SJSA1 (cell line): ENCODE measurements at regions not wholly inside any gene's neighbourhood (a gene's known extent, or its start where the extent isn't known, plus 50 kb on each side); places are given as distances from the start of the nearest gene placed in this dataset.
"Not testable (repeated sequence)": the region's sequence is repeated elsewhere in the genome, so short reads cannot be mapped to it uniquely, and the experiment has no call there.

ENCODE experiments used
- DNase-seq, 2 experiments: peaks; one replicate each; pipeline ENCODE4 v3.0.0-alpha.2; 2015 to 2020; ENCODE audit warnings: low spot score in 2 of 2, low read depth in 1 of 2
- H3K27ac ChIP-seq: fragments of 250-450 bp; sonication (Bioruptor Pico); 2 replicates; pipeline ENCODE4 v1.5.1; 2020; ENCODE audit warnings: mild to moderate bottlenecking, moderate library complexity
- H3K27me3 ChIP-seq: fragments of 250-450 bp; sonication (Bioruptor Pico); replicated peaks from 2 replicates; pipeline ENCODE4 v1.5.1; 2020; ENCODE audit warnings: mild to moderate bottlenecking, moderate library complexity
- H3K36me3 ChIP-seq: fragments of 250-450 bp; sonication (Bioruptor Pico); 2 replicates; pipeline ENCODE4 v1.5.1; 2020; ENCODE audit warnings: mild to moderate bottlenecking
- H3K4me1 ChIP-seq: fragments of 250-450 bp; sonication (Bioruptor Pico); replicated peaks from 2 replicates; pipeline ENCODE4 v1.6.1; 2021; ENCODE audit warnings: mild to moderate bottlenecking
- H3K4me3 ChIP-seq: fragments of 250-450 bp; sonication (Bioruptor Pico); 2 replicates; pipeline ENCODE4 v1.5.1; 2020; ENCODE audit warnings: mild to moderate bottlenecking
- H3K9me3 ChIP-seq: fragments of 250-450 bp; sonication (Bioruptor Pico); replicated peaks from 2 replicates; pipeline ENCODE4 v1.5.1; 2020; ENCODE audit warnings: mild to moderate bottlenecking

DNA sequence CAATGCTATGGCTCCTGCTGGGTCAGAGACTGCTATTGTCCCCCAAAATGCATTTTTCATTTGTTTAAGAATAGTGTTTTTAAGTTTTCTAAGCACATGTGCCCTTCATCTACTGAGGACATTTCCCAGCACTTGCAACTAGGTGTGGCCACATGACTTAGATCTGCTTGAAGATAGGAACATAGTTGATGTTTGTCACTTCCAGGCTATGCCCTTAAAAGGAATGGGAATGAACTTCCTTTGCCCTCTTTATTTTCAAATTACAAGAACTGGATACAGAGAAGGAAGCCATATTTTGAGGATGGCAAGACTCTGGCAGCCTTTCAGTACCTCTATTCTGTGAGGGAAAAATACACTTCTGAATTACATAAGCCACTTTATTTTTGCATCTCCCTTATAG lies 203.0 kb upstream of the TFAP2D start:
- H3K27ac ChIP-seq: no peak overlapping the region
- no peak overlapping the region for H3K4me3 ChIP-seq
- no peaks in the 10 kb centered on the region for H3K9me3 ChIP-seq
- H3K36me3 ChIP-seq: no peaks in the 10 kb centered on the region
- no peaks in the 10 kb centered on the region for H3K4me1 ChIP-seq
- DNase-seq: no peak
- 0 out of 2 replicates have a peak, but pooled peaks cover 6% of the 10 kb centered on the region for H3K27me3 ChIP-seq

DNA sequence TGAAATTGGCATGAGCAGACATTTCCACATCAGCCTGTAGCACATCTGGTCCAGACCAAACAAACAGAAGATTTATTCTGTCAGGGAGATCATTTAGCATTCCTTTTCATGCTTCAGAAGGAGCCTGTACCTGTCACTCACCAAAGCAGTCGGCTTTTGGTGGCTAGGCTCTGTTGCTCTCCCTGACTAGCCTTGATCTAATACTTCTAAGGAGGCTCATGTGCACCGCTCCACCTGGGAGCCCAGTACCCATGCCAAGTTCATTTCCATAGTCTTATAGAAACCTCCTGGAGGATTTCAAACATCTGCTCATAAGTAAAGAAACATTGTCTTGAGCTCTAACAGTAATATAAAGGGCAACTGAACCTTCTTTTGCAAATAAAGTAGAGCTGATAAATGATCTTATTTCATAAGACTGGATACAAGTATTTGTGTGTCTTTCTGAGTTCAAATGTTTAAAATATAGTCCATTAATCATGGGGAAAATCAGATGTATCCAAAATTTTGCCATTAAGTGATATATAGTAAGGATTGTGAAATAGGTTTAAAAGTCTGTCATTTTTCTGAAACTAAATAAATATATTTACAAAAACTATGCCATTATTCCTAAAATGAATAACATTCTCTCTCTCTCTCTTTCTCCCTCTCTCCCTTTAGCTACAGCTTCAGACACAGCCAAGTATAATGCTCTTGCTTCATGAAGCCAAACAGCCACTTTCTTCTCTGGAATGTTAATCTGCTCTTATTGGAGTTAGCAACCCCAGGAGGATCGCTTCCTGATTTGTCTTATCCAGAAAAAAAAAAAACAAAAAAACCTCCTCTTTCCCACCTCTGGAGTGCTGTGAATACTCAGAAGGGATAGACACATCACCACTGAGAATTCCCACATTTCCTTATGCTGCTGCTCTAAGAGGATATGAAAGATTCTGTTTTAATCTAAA lies 192.7 kb upstream of the TFAP2D start:
- Histone ChIP-seq H3K4me1 (no peaks in the 10 kb centered on the region), H3K9me3 (no peaks in the 10 kb centered on the region), H3K4me3 (no peak overlapping the region), H3K36me3 (no peaks in the 10 kb centered on the region), H3K27me3 (no peaks in the 10 kb centered on the region), H3K27ac (no peak overlapping the region)
- DNase-seq: no peak

DNA sequence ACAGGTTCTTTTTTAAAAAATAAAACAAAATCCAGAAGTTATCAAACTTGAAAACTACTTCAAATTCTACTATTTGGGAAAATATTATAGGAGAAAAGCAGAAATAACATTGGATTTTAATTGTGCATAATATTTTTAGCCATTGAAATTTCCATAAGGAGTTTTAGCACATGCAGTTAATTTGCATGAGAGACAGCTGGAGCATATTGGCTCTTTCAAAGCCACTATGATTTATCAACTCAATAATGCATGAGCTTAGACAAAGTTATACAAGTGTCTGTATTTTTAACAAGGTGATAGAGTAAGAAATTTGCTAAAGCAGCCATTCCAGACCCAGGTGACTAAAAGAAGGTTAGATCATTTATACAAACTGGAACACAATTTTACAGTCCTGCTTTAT lies 189.0 kb upstream of the TFAP2D start:
- Histone ChIP-seq H3K4me3 (no peak overlapping the region), H3K27ac (no peak overlapping the region), H3K36me3 (no peaks in the 10 kb centered on the region), H3K4me1 (no peaks in the 10 kb centered on the region), H3K9me3 (no peaks in the 10 kb centered on the region), H3K27me3 (no peaks in the 10 kb centered on the region)
- no peak for DNase-seq

DNA sequence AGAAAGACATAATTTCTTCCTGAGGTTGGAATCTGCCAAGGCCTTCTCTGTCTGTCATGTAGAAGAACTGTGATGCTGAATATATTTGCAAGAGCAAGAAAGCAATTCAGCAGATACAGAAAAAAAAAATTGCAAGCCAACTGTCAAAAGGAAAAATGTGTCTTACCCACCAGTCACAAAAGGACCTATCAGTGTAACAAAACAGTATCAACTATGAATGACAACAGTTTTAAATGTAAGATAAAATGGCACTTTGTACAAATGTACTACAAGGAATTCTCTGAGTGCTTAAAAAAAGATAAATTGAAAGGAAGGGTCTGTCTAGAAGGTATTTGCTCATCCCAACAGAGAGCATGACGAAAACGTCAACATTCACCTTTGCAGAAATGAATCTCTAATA lies 185.3 kb upstream of the TFAP2D start:
- H3K9me3 ChIP-seq: no peaks in the 10 kb centered on the region

DNA sequence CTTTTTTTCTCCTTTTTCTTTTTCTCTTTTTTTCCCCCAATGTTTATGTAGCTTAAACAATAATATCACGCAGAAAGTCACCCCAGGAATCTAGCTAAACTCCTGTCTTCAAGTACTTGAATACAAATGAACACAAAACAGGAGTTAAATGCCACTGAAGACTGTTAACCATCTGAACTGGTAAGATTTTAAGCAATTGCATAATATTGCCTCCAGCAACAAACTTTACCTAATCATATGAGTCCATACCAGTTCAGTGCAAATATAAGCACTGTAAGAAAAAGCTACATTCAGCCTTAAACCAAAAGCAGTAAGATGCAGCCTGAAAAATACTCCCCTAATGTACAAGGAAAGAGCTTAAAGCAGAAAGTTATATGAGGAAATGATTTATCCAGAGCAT lies 173.9 kb upstream of the TFAP2D start:
- no peaks in the 10 kb centered on the region; the same call in 1 of the 2 replicates for H3K27me3 ChIP-seq
- H3K36me3 ChIP-seq: no peaks in the 10 kb centered on the region
- H3K4me3 ChIP-seq: no peak overlapping the region
- no peak for DNase-seq
- H3K4me1 ChIP-seq: no peaks in the 10 kb centered on the region
- H3K27ac ChIP-seq: no peak overlapping the region
- H3K9me3 ChIP-seq: no peaks in the 10 kb centered on the region

More for the DNA sequence above, 185.3 kb upstream of the TFAP2D start:
- Histone ChIP-seq H3K27ac (no peak overlapping the region), H3K27me3 (no peaks in the 10 kb centered on the region; the same call in none of the 2 replicates), H3K4me3 (no peak overlapping the region), H3K36me3 (no peaks in the 10 kb centered on the region), H3K4me1 (no peaks in the 10 kb centered on the region)
- DNase-seq: no peak

DNA sequence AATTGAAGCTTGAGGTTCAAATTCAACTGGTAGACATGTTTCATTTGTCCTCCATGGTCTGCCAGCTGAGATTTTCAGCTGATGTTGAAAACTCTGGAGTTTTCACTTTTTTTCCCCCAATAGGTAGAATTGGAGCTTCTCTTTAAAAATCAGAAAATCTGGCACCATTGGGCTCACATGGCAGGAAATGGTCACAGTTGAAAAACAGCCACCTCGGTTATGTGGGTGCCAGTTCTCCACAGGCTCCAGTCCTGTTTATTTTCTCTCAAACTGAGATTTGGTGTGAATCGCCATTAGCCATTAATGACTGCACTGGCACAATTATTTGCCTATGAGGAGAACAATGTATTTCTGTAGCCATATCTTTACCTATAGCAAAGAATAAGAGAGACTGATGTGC lies 171.4 kb upstream of the TFAP2D start:
- Histone ChIP-seq H3K9me3 (no peaks in the 10 kb centered on the region), H3K36me3 (no peaks in the 10 kb centered on the region), H3K4me3 (no peak overlapping the region), H3K4me1 (no peaks in the 10 kb centered on the region), H3K27me3 (no peaks in the 10 kb centered on the region), H3K27ac (no peak overlapping the region)
- DNase-seq: no peak

DNA sequence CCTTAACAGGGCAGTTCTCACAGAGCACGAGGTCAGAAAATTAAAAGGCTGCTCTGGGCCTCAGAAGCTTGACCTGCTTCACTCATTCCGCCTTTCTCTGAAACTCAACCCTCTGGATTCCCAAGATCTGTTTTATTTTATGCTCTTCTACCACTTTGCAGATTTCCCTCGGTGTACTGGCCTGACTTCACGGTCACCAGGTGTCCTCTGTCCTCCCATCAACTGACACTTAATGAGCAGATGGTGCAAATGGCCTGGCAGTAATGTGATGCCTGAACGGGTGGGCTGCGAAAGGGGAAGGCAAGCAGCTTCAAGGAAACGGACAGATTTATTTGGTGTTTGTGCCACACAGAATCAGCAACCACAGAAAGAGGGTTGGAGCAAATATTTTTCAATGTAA lies 169.7 kb upstream of the TFAP2D start:
- Histone ChIP-seq H3K9me3 (no peaks in the 10 kb centered on the region), H3K4me1 (no peaks in the 10 kb centered on the region), H3K4me3 (no peak overlapping the region), H3K27ac (no peak overlapping the region), H3K27me3 (no peaks in the 10 kb centered on the region), H3K36me3 (no peaks in the 10 kb centered on the region)
- no peak for DNase-seq

DNA sequence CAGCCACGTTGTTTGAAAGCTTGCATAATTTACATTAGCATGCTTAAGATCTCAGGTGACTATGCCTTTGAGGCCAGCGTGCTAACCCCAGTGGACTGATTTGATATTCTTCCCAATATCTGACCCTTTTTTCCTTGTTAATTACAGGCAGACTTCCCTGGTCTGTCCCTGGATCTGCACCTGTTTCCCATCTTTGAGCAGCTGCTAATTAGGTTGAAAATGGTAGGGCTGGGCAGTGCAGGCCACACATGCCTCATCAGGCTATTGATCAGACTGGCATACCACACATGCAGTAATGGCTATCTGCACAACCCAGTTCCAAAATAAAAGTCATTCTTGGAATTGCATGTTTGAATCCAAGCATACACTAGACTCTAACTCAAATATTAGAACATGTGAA lies 164.3 kb upstream of the TFAP2D start:
- no peak overlapping the region for H3K4me3 ChIP-seq
- no peaks in the 10 kb centered on the region for H3K9me3 ChIP-seq
- H3K27me3 ChIP-seq: no peaks in the 10 kb centered on the region; the same call in 1 of the 2 replicates
- no peak for DNase-seq
- no peak overlapping the region for H3K27ac ChIP-seq
- no peaks in the 10 kb centered on the region for H3K36me3 ChIP-seq
- H3K4me1 ChIP-seq: no peaks in the 10 kb centered on the region

DNA sequence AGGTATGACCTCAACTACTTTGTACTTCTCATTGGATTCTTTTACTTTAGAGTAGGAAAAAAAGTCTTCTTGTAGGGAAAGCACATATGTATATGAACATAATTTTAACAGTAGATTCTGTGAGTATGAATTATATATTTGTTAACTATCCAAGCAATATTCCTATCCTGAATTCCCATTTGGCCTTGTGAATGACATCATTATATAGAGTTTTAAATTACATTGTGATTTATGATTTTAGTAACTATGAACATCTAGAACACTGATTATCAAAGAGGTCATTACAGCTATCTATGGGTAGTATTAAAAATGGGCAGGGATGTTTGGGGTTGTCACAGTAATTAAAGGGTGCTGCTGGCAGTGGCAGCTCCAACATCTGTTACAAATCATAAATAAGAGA lies 163.9 kb upstream of the TFAP2D start:
- Histone ChIP-seq H3K4me1 (no peaks in the 10 kb centered on the region), H3K27ac (no peak overlapping the region), H3K9me3 (no peaks in the 10 kb centered on the region), H3K36me3 (no peaks in the 10 kb centered on the region), H3K4me3 (no peak overlapping the region), H3K27me3 (no peaks in the 10 kb centered on the region; the same call in 1 of the 2 replicates)
- DNase-seq: no peak

DNA sequence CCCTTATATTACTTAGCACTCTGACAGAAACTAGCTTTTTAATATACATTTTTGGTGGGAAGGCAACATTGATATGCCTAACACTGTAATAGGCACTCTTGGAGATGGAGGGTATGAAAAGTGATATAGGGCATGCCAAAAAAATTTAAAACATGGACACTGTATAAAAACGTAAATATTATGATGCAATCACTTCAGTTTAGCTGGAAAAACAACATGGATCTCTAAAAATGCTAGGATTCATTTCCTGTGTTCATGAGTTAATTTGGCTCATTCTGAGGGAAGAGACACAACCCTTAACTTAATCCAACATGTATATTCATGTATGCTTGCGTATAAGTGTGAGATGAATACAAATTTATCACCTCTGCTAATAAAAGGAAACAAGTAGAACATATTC lies 157.3 kb upstream of the TFAP2D start:
- Histone ChIP-seq H3K9me3 (no peaks in the 10 kb centered on the region), H3K27ac (no peak overlapping the region), H3K4me3 (no peak overlapping the region), H3K4me1 (no peaks in the 10 kb centered on the region), H3K36me3 (no peaks in the 10 kb centered on the region), H3K27me3 (no peaks in the 10 kb centered on the region; the same call in 1 of the 2 replicates)
- DNase-seq: no peak

DNA sequence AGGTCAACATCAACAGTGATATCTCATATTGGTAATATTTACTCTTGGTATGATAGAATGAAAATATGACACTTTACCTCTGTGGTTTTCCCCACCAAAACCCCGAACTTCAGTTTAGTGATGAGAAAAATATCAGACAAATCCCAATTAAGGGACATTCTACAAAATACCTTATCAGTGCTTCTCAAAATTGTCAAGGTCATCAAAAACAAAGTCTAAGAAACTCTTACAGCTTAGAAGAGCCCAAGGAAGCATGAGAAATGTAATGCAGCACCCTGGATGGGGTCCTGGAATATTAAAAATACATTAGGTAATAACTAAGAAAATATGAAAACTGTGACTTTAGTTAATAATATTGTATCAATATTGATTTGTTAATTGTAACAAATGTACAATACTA lies 148.3 kb upstream of the TFAP2D start:
- Histone ChIP-seq H3K4me1 (no peaks in the 10 kb centered on the region), H3K36me3 (no peaks in the 10 kb centered on the region), H3K9me3 (no peaks in the 10 kb centered on the region), H3K27me3 (no peaks in the 10 kb centered on the region), H3K27ac (no peak overlapping the region), H3K4me3 (no peak overlapping the region)
- DNase-seq: no peak

DNA sequence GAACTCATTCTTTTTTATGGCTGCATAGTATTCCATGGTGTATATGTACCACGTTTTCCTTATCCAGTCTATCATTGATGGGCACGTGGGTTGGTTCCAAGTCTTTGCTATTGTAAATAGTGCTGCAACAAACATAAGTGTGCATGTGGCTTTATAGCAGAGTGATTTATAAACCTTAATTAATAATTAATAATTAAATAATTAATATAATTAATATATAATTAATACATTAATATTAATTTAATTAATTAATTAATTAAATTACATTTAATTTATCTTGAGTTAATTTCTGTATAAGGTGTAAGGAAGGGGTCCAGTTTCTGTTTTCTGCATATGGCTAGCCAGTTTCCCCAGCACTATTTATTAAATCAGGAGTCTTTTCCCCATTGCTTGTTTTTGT lies 142.1 kb upstream of the TFAP2D start:
- H3K4me3 ChIP-seq, H3K36me3 ChIP-seq, H3K9me3 ChIP-seq, H3K27ac ChIP-seq, H3K4me1 ChIP-seq, H3K27me3 ChIP-seq, DNase-seq: not testable (repeated sequence)

DNA sequence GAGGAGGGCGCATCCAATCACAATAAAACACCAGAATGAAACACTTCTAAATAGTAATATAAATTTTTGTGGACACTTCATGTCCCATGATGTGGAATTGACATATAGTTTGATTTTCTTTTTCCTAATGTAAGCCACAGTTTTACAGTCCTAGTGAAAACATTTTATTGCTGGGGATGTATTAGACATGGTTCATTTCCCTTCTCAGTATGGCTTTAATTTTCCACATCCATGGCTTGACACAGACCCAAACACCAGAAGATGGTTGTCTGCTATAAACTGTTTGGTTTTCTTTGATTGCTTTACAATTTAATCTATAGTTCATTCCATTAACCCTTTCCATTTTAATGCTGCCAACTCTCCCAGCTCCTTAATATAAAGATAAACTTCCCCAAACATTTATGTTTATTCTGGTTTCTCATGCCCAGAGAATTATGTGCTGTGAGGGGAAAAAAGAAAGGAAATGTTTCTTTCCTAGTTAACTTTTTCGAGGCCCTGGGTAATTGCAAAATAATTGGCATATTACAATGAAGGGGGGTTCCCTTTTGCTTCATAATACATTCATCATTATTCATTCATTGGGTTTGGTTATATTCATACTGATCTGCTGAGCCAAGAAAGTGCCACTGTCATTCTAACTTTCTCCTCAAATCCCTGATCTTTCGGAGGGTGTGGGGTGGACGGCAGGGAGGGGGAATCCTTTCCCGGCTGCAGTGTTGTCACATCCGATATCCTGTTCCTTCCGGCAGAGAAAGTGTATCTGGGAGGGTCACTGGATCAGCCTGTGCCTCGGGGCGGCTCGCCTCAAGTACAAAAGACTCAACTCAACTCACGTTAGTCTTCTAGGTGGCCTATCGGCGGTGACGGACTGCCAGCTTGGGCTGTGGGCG lies 127.6 kb upstream of the TFAP2D start:
- no peaks in the 10 kb centered on the region; the same call in 1 of the 2 replicates for H3K36me3 ChIP-seq
- no peak for DNase-seq
- H3K27ac ChIP-seq: no peak overlapping the region
- no peak overlapping the region for H3K4me3 ChIP-seq
- no peaks in the 10 kb centered on the region for H3K4me1 ChIP-seq
- no peaks in the 10 kb centered on the region for H3K9me3 ChIP-seq
- peaks cover 5% of the 10 kb centered on the region; the same call in 1 of the 2 replicates for H3K27me3 ChIP-seq

DNA sequence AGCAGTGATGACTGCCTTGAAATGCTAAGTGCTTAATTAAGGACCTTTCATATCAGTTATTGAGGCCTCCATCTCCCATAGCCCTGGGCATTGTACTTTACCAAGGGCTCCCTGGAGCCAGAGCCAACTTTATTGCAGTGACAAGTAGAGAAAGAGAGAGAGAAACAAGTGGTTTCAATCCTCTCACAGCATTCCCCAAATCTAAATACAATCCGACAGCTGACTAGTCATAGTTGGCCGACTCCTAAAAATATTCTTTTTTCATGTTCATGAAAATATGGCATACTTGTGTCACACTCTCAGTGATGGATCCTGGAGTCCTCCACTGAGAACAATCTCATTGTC lies 127.0 kb upstream of the TFAP2D start:
- Histone ChIP-seq H3K4me1 (no peaks in the 10 kb centered on the region), H3K27me3 (peaks cover 5% of the 10 kb centered on the region; the same call in 1 of the 2 replicates)

More for the DNA sequence above, 127.0 kb upstream of the TFAP2D start:
- no peak overlapping the region for H3K4me3 ChIP-seq
- H3K27ac ChIP-seq: no peak overlapping the region
- H3K36me3 ChIP-seq: no peaks in the 10 kb centered on the region; the same call in 1 of the 2 replicates
- no peak for DNase-seq
- no peaks in the 10 kb centered on the region for H3K9me3 ChIP-seq
